CD4-positive, alpha-beta T cell (primary cell): ENCODE measurements at regions not wholly inside any gene's neighbourhood (a gene's known extent, or its start where the extent isn't known, plus 50 kb on each side); places are given as distances from the start of the nearest gene placed in this dataset.

ENCODE experiments used
- ATAC-seq: fragments of 200-7000 bp; cut with Tn5 transposase; one replicate; pipeline ENCODE4 v1.10.0; 2022; ENCODE audit warnings: mild to moderate bottlenecking; ENCODE audit not compliant: poor library complexity
- CTCF ChIA-PET: fragments of 350-600 bp; sonication (Branson Sonifier 250); formaldehyde crosslinking; loops from one replicate; lab custom pipeline; 2021; ENCODE audit warnings: antibody characterized with exemption, inconsistent platforms; lab: Charles Lee
- POLR2A ChIA-PET: fragments of 350-600 bp; sonication (Branson Sonifier 250); formaldehyde crosslinking; loops from one replicate; lab custom pipeline; 2021; ENCODE audit warnings: antibody characterized with exemption, inconsistent platforms; lab: Charles Lee
- DNase-seq, 14 experiments: peaks; one replicate each; pipeline ENCODE4 v3.0.0-alpha.2; 2013 to 2020; ENCODE audit warnings: mixed read lengths in 2 of 14
- H3K27ac ChIP-seq, 2 donors: one replicate each; pipeline versions ENCODE4 v1.5.1 to v1.7.0; 2013; ENCODE audit warnings: low read length in 2 of 2, low read depth in 1 of 2, mild to moderate bottlenecking in 1 of 2
- H3K27me3 ChIP-seq, 2 experiments: 1 replicate in 1 of 2; 2 replicates in 1 of 2; pipeline versions ENCODE4 v1.6.1 to v1.7.0; 2013; ENCODE audit warnings: low read length in 2 of 2, control low read depth in 1 of 2, mild to moderate bottlenecking in 1 of 2, moderate library complexity in 1 of 2; ENCODE audit not compliant: insufficient read depth in 2 of 2, control insufficient read depth in 1 of 2
- H3K36me3 ChIP-seq: one replicate; pipeline ENCODE4 v1.6.1; 2013; ENCODE audit warnings: low read length, control low read depth; ENCODE audit not compliant: insufficient read depth
- H3K4me1 ChIP-seq: one replicate; pipeline ENCODE4 v1.6.1; 2013; ENCODE audit warnings: low read length, control low read depth; ENCODE audit not compliant: insufficient read depth
- H3K4me3 ChIP-seq: one replicate; pipeline ENCODE4 v1.5.1; 2013; ENCODE audit warnings: mild to moderate bottlenecking, low read length, moderate library complexity
- H3K9me3 ChIP-seq, 2 experiments: 1 replicate in 1 of 2; 2 replicates in 1 of 2; pipeline versions ENCODE4 v1.6.1 to v1.7.0; 2013; ENCODE audit warnings: low read length in 2 of 2, mild to moderate bottlenecking in 2 of 2, control low read depth in 1 of 2, moderate library complexity in 1 of 2; ENCODE audit not compliant: control insufficient read depth in 1 of 2, insufficient read depth in 1 of 2
- H3K27ac Mint-ChIP-seq: one replicate; pipeline ENCODE4 v1.8.0; 2020; ENCODE audit warnings: mixed read lengths
- H3K27me3 Mint-ChIP-seq: one replicate; pipeline ENCODE4 v1.8.0; 2021; ENCODE audit warnings: mixed read lengths
- H3K36me3 Mint-ChIP-seq: one replicate; pipeline ENCODE4 v1.8.0; 2021; ENCODE audit warnings: low read depth, mixed read lengths
- H3K4me1 Mint-ChIP-seq: one replicate; pipeline ENCODE4 v1.8.0; 2021; ENCODE audit warnings: low read depth, mixed read lengths
- H3K4me3 Mint-ChIP-seq: one replicate; pipeline ENCODE4 v1.8.0; 2020; ENCODE audit warnings: mild to moderate bottlenecking, mixed read lengths
- H3K9me3 Mint-ChIP-seq: one replicate; pipeline ENCODE4 v1.8.0; 2020; ENCODE audit warnings: mixed read lengths
- CTCF ChIP-seq: fragments of 200-600 bp; IDR thresholded peaks from one replicate; pipeline ENCODE4 v1.8.0; 2022; ENCODE audit warnings: antibody characterized with exemption, mild to moderate bottlenecking
- intact Hi-C, 2 experiments: fragments of 100-400 bp; cut with DNase I in 1 of 2; cut with micrococcal nuclease in 1 of 2; formaldehyde crosslinking; loops; one replicate each; pipeline versions ENCODE4 v1.15.1 to v1.9.0; 2023 to 2025; cut with DNase I, micrococcal nuclease

GRCh38 chr3:75118779-75119178 is 504.3 kb upstream of the CNTN3 start:
- CTCF ChIA-PET = no interaction called here
- H3K36me3 Mint-ChIP-seq = no peaks in the 10 kb centered on the region
- H3K4me3 Mint-ChIP-seq = no peak overlapping the region

GRCh38 chr3:75126556-75126955 is 512.1 kb upstream of the CNTN3 start:
- H3K9me3 ChIP-seq = peaks cover 0 to 5% of the 10 kb centered on the region in 2 experiments
- Mint-ChIP-seq H3K27ac (no peak overlapping the region), H3K9me3 (peaks cover 2% of the 10 kb centered on the region), H3K4me1 (no peaks in the 10 kb centered on the region), H3K36me3 (no peaks in the 10 kb centered on the region), H3K27me3 (no peaks in the 10 kb centered on the region), H3K4me3 (no peak overlapping the region)
- TF ChIP-seq CTCF = no peak
- H3K27me3 ChIP-seq = no peaks in the 10 kb centered on the region
- no peaks in the 10 kb centered on the region for H3K4me1 ChIP-seq
- no peak overlapping the region for H3K4me3 ChIP-seq
- no peak for DNase-seq
- ChIA-PET CTCF (no interaction called here), POLR2A (no interaction called here)
- H3K27ac ChIP-seq = no peak overlapping the region
- H3K36me3 ChIP-seq = no peaks in the 10 kb centered on the region
- ATAC-seq = no peak
- intact Hi-C loops = no loop called here

More at GRCh38 chr3:75118779-75119178, 504.3 kb upstream of the CNTN3 start:
- H3K9me3 Mint-ChIP-seq = peaks cover 6% of the 10 kb centered on the region
- POLR2A ChIA-PET = no interaction called here
- no peak overlapping the region for H3K27ac Mint-ChIP-seq
- no peaks in the 10 kb centered on the region for H3K27me3 Mint-ChIP-seq
- intact Hi-C loops = no loop called here
- no peaks in the 10 kb centered on the region for H3K27me3 ChIP-seq
- no peak overlapping the region for H3K4me3 ChIP-seq
- no peaks in the 10 kb centered on the region for H3K4me1 ChIP-seq
- no peak overlapping the region for H3K27ac ChIP-seq
- no peaks in the 10 kb centered on the region for H3K4me1 Mint-ChIP-seq
- H3K36me3 ChIP-seq = no peaks in the 10 kb centered on the region
- no peaks in the 10 kb centered on the region for H3K9me3 ChIP-seq
- ATAC-seq (no peak), DNase-seq (no peak)
- TF ChIP-seq CTCF = no peak

GRCh38 chr3:75129101-75129500 is 514.6 kb upstream of the CNTN3 start:
- intact Hi-C loops = no loop called here
- no peak overlapping the region for H3K4me3 Mint-ChIP-seq
- H3K27ac ChIP-seq = no peak overlapping the region
- TF ChIP-seq CTCF = no peak
- H3K4me1 ChIP-seq = no peaks in the 10 kb centered on the region
- H3K27ac Mint-ChIP-seq = no peak overlapping the region
- DNase-seq (no peak), ATAC-seq (no peak)
- peaks cover 0 to 5% of the 10 kb centered on the region in 2 experiments for H3K9me3 ChIP-seq
- H3K4me1 Mint-ChIP-seq = no peaks in the 10 kb centered on the region
- no peaks in the 10 kb centered on the region for H3K36me3 ChIP-seq
- no peaks in the 10 kb centered on the region for H3K36me3 Mint-ChIP-seq
- ChIA-PET POLR2A (no interaction called here), CTCF (no interaction called here)
- no peaks in the 10 kb centered on the region for H3K27me3 ChIP-seq
- H3K27me3 Mint-ChIP-seq = no peaks in the 10 kb centered on the region
- no peak overlapping the region for H3K4me3 ChIP-seq
- peaks cover 6% of the 10 kb centered on the region for H3K9me3 Mint-ChIP-seq
